ENCODE measurements at regions not wholly inside any gene's neighbourhood (a gene's known extent, or its start where the extent isn't known, plus 50 kb on each side); places are given as distances from the start of the nearest gene placed in this dataset.

DNA sequence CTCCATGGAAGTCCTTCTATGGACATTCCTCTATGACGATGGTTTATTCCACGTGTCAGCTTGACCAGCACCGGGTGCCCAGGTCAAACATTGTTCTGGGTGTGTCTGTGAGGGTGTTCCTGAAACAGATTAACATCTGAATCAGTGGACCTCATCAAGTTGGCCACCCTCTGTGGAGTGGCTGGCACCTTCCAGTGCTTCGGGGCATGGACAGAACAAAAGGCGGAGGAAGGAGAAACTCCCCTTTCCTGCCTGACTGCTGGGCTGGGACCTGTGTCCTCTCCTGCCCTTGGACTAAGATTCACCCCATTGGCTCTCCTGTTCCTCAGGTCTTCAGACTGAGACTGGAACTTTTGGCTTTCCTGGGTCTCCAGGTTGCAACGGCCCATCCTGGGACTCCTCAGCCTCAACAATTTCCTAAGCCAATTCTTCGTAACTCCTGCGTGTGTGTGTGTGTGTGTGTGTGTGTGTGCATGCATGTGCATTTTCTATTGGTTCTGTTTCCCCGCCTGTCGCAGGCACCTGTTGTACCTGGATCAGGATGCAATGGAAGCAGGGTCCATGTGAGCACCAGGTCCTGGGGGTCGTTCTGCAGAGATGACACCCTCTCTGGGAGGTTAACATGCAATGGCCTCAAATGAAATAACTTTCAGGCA, 357.2 kb upstream of the SALL3 start:
- no peak for DNase-seq

GRCh38 chr18:78622907-78623541, 356.6 kb upstream of the SALL3 start:
- DNase-seq = no peak

DNA sequence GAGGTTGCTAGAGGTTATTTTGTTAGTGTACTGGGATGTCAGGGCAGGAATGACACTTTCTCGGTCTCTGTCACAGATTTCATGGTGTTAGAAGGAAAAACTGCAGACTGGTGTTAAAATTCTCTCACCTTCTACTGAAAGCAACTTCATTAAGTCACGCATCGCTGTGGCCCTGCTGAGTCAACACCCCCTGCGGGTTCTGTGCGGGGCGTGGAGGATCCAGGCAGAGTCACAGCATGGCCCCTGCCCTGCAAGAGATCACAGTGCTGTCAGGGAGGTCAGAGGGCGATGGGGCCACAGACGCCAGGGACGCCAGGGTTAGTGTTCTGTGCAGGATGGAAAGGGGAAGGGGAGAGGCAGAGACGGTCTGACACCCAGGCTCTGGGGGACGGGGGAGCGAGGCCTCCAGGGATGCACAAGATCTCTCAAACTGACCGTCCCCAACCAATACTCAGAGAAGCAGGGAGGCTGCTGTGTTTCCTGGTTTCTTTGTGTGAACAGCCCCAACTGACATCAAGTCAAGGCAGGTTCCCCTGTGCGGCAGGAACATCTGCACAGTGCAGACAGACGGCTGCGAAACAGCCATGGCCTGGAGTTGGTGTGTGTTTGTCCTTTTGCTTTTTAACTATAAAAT, 354.9 kb upstream of the SALL3 start:
- DNase-seq = no peak

- DNase-seq = no peak
Measured at GRCh38 chr18:78625847-78626246, 353.8 kb upstream of the SALL3 start.

DNA sequence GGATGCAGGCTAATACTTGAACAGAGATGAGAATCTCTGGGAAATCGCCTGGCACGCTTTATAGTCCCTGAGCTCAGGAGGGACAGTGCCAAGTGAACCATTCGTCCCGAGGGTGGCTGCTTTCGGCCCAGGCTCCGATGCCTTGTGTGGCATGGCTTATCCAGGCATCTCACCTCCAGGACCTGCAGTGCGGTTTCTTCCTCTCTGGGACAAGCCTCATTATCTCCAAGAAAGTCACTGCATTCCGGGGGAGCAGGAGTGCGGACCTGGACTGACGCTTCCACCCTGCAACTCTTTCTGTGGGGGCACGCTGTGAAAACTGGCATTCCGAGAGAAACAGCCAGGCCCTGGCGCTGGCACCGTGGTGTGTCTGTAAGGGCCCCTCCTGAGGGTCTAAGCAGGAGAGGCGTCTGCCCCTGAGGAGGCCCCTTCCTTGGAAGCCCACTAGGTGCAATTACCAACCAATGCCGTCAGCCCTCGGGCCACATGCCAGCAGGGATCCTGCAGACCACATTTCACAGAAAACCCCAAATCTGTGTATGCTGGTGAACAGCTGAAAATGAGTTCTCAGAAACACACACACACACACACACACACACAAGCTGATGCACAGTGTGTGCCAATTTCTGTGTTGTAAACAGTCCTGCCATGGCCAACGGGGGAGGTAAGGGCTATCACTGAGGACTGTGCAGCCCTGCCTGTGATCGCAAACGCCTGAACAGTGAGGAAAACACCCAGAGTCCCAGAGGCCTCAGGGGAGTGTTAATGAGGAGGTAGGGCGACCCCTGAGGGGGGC, 351.9 kb upstream of the SALL3 start:
- no peak for DNase-seq

- no peak for DNase-seq
Measured at GRCh38 chr18:78629426-78629825, 350.2 kb upstream of the SALL3 start.

DNA sequence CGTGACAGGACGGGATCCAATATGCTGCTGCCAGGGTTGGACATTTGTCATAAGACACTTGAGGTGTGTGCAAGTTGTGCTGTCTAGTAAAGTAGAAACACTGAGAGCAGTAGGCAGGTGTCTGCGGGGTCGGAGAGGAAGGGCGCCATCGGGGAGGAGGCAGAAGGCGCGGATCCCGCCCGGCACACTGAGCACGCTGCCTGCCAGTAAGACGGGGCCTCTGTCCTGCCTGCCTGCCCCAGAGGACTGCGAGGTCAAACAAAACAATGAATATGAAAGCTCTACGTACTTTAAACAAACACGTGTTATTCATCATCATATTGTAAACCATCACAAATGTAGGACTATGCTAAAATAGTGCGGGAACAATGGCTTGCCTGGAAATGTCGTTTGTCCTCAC, 349.3 kb upstream of the SALL3 start:
- no peak for DNase-seq

GRCh38 chr18:78630981-78631510, 348.6 kb upstream of the SALL3 start:
- no peak for DNase-seq

DNA sequence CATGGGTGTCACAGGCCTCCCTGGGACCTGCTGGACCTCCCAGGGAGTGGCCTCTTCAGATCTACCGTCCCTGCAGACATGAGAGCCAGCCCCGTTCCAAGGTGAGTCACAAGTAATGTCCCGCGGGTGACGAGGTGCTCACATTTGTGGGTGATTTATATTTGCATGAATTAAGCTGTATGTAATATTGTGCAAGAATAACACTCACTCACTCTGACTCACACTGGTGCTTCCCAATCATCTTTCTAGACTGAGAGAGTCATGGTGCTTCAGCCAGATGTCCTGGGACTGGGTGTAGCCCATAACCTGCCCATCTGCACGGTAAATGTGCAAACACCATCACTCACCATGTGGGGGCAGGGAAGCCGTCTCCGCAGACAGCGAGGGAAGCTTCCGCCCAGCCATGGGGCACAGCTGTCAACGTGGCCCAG, 347.5 kb upstream of the SALL3 start:
- no peak for DNase-seq

GRCh38 chr18:78634061-78634696, 345.4 kb upstream of the SALL3 start:
- no peak for DNase-seq

DNA sequence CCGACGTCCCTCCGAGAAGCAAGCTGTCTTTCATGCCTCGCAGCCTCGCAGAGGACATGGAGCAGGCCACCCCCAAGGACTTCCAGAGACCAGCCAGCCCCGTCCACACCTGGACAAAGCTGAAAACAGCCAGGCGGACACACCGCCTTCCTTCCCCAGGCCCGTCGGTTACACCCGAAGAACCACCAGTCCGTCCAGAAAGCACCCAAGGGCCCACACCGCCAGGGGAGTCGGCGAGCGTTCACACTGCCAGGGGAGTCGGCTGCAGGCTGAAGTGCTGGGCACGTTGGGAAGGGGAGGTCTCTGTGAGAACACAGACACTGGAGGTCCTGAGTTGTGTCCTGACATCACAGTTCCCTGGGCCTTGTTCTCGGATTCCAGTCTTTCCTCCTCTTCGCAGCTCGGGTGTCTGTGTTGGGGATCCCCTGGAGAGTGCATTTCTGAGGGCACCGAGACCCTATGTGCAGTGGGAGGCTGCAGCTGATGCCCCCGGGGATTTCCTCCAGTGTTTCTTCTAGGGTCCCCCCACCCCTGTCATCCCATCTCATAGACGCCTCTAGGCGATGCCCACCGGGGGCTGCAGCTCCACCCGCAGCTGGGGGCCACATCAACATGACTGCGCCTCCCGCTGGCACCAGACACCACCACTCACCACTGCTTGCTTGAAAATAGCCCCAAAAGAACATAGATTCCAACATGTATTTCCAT, 344.4 kb upstream of the SALL3 start:
- no peak for DNase-seq

DNA sequence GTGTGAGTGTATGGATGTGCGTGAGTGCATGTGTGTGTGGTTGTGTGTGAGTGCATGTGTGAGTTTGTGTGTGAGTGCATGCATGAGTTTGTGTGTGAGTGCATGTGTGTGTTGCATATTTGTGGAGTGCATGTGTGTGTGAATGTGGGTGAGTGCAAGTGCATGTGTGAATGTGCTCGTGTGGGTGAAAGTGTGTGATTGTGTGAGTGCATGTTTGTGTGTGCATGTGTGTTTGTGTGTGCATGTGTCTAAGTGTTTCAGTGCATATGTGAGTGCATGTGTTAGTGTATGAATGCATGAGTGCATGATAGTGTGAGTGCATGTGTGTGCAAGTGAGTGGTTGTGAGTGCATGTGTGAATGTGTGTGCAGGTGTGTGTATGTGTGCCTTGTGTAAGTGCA, 343.4 kb upstream of the SALL3 start:
- DNase-seq = no peak

GRCh38 chr18:78637442-78638402, 341.9 kb upstream of the SALL3 start:
- DNase-seq = no peak

DNA sequence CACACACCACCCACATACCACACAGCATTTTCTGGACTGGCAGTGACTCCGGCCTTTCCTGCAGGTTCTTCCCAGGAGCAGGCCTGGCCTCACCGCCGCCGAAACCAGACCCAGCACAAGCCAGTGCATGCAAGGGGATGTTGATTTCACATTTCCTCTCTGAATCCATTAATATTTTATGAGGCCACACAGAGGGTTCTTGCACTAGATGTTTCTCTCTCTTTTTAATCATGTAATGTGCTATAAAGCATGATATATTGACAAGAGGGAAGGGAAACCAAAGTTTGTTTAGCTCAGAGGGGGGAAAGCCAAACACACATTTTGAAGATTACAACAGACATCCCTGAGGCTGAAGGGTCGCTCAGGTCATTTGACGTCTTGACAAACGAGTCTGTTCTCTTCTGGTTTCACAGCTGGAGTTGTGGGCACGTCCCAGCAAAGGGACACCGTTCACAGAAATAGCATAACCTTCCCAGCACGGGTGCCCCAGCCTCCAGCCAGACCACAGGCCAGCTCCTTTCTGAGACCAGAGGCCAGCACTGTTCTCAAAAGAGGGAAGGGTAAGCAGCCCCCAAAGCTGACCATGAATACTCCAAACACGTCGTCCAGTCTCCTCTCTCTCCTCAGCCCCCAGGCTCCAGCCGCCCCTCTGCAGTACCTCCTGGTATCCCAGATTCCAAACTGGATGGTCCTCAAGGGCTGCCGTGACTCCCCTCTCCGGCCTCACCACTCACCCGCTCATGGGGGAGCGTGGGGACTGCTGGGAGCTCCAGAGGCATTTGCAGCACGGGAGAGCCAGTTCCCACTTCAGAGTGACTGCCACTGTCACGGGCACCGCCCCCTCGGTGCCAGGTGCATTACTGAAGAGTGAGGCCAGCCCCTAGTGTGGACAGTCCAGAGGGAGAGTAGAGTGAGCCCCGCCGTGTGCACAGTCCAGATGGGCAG, 340.3 kb upstream of the SALL3 start:
- no peak for DNase-seq

- DNase-seq = no peak
Measured at GRCh38 chr18:78640246-78640995, 339.2 kb upstream of the SALL3 start.

DNA sequence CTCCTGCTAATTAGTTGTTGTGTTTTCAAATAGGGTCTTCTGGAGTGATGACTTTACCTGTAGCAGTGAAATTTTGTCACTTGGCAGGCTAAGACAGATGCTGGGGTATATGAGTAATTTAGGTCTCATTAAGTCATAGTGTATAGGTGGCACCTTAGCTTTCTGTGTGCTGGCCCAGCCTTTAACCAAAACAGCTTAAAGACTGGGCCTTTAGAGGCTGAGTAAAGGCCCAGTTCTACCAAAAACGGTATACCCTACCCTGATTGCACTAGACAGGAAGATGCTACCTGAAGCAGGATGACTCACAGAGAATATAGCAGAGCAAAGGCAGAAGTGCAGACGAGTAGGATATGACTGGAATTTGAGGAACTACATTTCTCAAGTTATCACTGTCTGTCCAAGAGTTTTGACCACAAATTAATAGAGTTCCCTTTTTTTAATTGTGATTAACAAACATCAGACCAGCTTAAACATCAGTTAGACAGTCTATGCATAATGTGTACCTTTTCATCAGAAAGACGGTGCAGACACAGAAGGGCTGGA, 337.9 kb upstream of the SALL3 start:
- DNase-seq = no peak

- no peak for DNase-seq
Measured at GRCh38 chr18:78642296-78642951, 337.2 kb upstream of the SALL3 start.

DNA sequence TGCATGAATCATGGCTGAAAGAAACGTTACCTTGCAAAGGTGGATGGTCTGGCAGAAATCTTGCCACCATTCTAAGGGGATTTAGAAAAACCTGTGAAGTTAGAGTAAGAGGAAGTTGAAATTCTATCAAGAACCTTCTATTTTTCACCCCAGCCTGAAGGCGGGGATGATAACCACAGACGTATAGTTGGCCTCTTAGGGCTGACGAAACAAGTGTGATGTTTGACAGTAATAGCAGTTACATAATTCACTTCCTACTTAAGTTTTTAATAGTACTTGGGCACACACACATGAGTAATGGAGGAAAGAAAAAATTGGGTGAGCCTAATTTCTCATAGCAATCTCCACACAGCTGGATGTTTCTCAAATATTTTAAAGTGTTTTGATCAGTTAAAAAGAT, 336.6 kb upstream of the SALL3 start:
- DNase-seq = no peak
